HepG2 (cell line): ENCODE measurements at regions not wholly inside any gene's neighbourhood (a gene's known extent, or its start where the extent isn't known, plus 50 kb on each side); places are given as distances from the start of the nearest gene placed in this dataset.

ENCODE experiments used
- NFKB2 ChIP-seq: sonication (generic); formaldehyde crosslinking; IDR thresholded peaks from 2 replicates; pipeline ENCODE4 v1.4.0; 2020; ENCODE audit warnings: missing genetic modification reagents, borderline replicate concordance
- SMC3 ChIP-seq: IDR thresholded peaks from 2 replicates; pipeline ENCODE4 v1.6.1; 2011; ENCODE audit warnings: low read length, improper control_type of control experiment
- ZNF83 ChIP-seq: sonication (generic); formaldehyde crosslinking; IDR thresholded peaks from 2 replicates; pipeline ENCODE4 v1.4.0; 2020; ENCODE audit warnings: missing genetic modification reagents, mild to moderate bottlenecking, borderline replicate concordance
- TF ChIP-seq, protein P1 (sequence below): sonication (generic); formaldehyde crosslinking; IDR thresholded peaks from 2 replicates; pipeline ENCODE4 v1.8.1; 2023; ENCODE audit warnings: mild to moderate bottlenecking, inconsistent platforms, moderate library complexity, missing genetic modification reagents, borderline replicate concordance
- TF ChIP-seq, protein P2 (sequence below): sonication (generic); formaldehyde crosslinking; IDR thresholded peaks from 2 replicates; pipeline ENCODE4 v1.5.0; 2020; ENCODE audit warnings: mild to moderate bottlenecking, missing genetic modification reagents, moderate library complexity

DNA sequence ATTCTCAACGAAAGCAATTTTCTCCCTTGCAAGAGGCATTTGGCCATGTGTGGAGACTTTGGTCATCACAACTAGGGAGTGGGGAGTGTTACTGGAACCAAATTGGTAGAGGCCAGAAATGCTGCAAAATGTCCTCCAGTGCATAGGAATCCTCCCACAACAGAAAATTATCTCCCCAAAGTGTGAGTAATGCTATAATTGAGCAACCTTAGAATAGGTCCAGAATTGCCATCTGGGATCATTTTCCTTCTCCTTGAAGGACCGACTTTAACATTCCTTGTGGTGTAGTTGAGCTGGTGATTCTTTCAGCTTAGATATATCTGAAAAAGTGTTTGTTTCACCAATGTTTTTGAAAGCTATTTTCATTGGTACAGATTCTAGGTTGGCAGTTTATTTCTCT is 111.2 kb upstream of the SMIM21 start:
- TF ChIP-seq, protein P1, sequence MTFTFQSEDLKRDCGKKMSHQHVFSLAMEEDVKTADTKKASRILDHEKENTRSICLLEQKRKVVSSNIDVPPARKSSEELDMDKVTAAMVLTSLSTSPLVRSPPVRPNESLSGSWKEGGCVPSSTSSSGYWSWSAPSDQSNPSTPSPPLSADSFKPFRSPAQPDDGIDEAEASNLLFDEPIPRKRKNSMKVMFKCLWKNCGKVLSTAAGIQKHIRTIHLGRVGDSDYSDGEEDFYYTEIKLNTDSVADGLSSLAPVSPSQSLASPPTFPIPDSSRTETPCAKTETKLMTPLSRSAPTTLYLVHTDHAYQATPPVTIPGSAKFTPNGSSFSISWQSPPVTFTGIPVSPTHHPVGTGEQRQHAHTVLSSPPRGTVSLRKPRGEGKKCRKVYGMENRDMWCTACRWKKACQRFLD = no peak
- TF ChIP-seq, protein P2, sequence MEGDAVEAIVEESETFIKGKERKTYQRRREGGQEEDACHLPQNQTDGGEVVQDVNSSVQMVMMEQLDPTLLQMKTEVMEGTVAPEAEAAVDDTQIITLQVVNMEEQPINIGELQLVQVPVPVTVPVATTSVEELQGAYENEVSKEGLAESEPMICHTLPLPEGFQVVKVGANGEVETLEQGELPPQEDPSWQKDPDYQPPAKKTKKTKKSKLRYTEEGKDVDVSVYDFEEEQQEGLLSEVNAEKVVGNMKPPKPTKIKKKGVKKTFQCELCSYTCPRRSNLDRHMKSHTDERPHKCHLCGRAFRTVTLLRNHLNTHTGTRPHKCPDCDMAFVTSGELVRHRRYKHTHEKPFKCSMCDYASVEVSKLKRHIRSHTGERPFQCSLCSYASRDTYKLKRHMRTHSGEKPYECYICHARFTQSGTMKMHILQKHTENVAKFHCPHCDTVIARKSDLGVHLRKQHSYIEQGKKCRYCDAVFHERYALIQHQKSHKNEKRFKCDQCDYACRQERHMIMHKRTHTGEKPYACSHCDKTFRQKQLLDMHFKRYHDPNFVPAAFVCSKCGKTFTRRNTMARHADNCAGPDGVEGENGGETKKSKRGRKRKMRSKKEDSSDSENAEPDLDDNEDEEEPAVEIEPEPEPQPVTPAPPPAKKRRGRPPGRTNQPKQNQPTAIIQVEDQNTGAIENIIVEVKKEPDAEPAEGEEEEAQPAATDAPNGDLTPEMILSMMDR = no peak
- TF ChIP-seq ZNF83 (CRISPR knock-in tag) (no peak), SMC3 (no peak), NFKB2 (CRISPR knock-in tag) (no peak)
